ENCODE measurements at regions not wholly inside any gene's neighbourhood (a gene's known extent, or its start where the extent isn't known, plus 50 kb on each side); places are given as distances from the start of the nearest gene placed in this dataset.
"Not testable (repeated sequence)": the region's sequence is repeated elsewhere in the genome, so short reads cannot be mapped to it uniquely, and the experiment has no call there.

- TF ChIP-seq EZH2 (IDR thresholded peaks at IDR 0.05; ENCODE audit: borderline replicate concordance, low read depth, low read length, poor library complexity, severe bottlenecking); CTCF (conservative IDR thresholded peaks at IDR 0.05; ENCODE audit: low read depth, low read length): not testable (repeated sequence)
Observed at GRCh38 chr13:52281387-52281786, 122.0 kb upstream of the NEK3 start.
